K562 (cell line): ENCODE measurements at regions not wholly inside any gene's neighbourhood (a gene's known extent, or its start where the extent isn't known, plus 50 kb on each side); places are given as distances from the start of the nearest gene placed in this dataset.

Experiments
- CEBPB ChIP-seq: fragments of 450-650 bp; IDR thresholded peaks from 2 replicates; pipeline ENCODE4 v1.6.1; 2016; ENCODE audit warnings: missing genetic modification characterization, missing compliant biosample characterization
- ELK1 ChIP-seq: sonication (generic); formaldehyde crosslinking; IDR thresholded peaks from 2 replicates; pipeline ENCODE4 v1.8.1; 2022; ENCODE audit warnings: missing genetic modification reagents
- NCOA2 ChIP-seq, 2 experiments: fragments of 450-650 bp; IDR thresholded peaks; 2 replicates each; pipeline ENCODE4 v1.6.1; 2018; ENCODE audit warnings: mild to moderate bottlenecking in 2 of 2, moderate library complexity in 1 of 2; ENCODE audit not compliant: partially characterized antibody in 2 of 2
- NFATC3 ChIP-seq: fragments of 450-650 bp; IDR thresholded peaks from 2 replicates; pipeline ENCODE4 v1.6.1; 2017; ENCODE audit warnings: mild to moderate bottlenecking
- POLR2A ChIP-seq: fragments of 450-650 bp; conservative IDR thresholded peaks from 2 replicates; pipeline ENCODE4 v1.6.1; 2016
- RAD51 ChIP-seq: fragments of 450-650 bp; IDR thresholded peaks from 2 replicates; pipeline ENCODE4 v1.7.1; 2016; ENCODE audit warnings: low read depth, mild to moderate bottlenecking, borderline replicate concordance
- SETDB1 ChIP-seq: IDR thresholded peaks from one replicate; pipeline ENCODE4 v1.6.1; 2012; ENCODE audit warnings: low read length, control low read depth, inconsistent platforms
- U2AF2 ChIP-seq: fragments of 200-400 bp; formaldehyde crosslinking; optimal IDR thresholded peaks from 2 replicates; pipeline ENCODE3; 2017; ENCODE audit warnings: low read depth, mild to moderate bottlenecking, low read length
- ZNF274 ChIP-seq: IDR thresholded peaks from 2 replicates; pipeline ENCODE4 v1.6.1; 2011; ENCODE audit warnings: low read depth, mild to moderate bottlenecking, low read length, moderate library complexity, borderline replicate concordance
- TF ChIP-seq, protein P1 (sequence below), 3 experiments: IDR thresholded peaks in 2 of 3; conservative IDR thresholded peaks in 1 of 3; 2 replicates each; pipeline ENCODE4 v1.5.1; 2011 to 2012; ENCODE audit warnings: low read length in 3 of 3, mild to moderate bottlenecking in 3 of 3, control low read depth in 2 of 3, improper control_type of control experiment in 1 of 3, inconsistent platforms in 1 of 3, low read depth in 1 of 3, mixed read lengths in 1 of 3, moderate library complexity in 1 of 3; ENCODE audit not compliant: insufficient read depth in 2 of 3

- TF ChIP-seq, protein P1, sequence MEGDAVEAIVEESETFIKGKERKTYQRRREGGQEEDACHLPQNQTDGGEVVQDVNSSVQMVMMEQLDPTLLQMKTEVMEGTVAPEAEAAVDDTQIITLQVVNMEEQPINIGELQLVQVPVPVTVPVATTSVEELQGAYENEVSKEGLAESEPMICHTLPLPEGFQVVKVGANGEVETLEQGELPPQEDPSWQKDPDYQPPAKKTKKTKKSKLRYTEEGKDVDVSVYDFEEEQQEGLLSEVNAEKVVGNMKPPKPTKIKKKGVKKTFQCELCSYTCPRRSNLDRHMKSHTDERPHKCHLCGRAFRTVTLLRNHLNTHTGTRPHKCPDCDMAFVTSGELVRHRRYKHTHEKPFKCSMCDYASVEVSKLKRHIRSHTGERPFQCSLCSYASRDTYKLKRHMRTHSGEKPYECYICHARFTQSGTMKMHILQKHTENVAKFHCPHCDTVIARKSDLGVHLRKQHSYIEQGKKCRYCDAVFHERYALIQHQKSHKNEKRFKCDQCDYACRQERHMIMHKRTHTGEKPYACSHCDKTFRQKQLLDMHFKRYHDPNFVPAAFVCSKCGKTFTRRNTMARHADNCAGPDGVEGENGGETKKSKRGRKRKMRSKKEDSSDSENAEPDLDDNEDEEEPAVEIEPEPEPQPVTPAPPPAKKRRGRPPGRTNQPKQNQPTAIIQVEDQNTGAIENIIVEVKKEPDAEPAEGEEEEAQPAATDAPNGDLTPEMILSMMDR (IDR thresholded peaks at IDR 0.05 in 2 of 3, conservative IDR thresholded peaks at IDR 0.05 in 1 of 3; ENCODE audit: insufficient read depth in 2 of 3, low read depth in 1 of 3, low read length in 3 of 3), result no peak
- TF ChIP-seq NCOA2 (IDR thresholded peaks at IDR 0.05; ENCODE audit: partially characterized antibody in 2 of 2) (no peak), U2AF2 (no peak), ELK1 (CRISPR knock-in tag) (no peak), ZNF274 (no peak), SETDB1 (no peak), CEBPB (no peak), NFATC3 (no peak), POLR2A (no peak), RAD51 (no peak)
Observed at GRCh38 chr2:56542213-56542612, 358.4 kb downstream of the CCDC85A start.
